ENCODE measurements at regions not wholly inside any gene's neighbourhood (a gene's known extent, or its start where the extent isn't known, plus 50 kb on each side); places are given as distances from the start of the nearest gene placed in this dataset.

DNA sequence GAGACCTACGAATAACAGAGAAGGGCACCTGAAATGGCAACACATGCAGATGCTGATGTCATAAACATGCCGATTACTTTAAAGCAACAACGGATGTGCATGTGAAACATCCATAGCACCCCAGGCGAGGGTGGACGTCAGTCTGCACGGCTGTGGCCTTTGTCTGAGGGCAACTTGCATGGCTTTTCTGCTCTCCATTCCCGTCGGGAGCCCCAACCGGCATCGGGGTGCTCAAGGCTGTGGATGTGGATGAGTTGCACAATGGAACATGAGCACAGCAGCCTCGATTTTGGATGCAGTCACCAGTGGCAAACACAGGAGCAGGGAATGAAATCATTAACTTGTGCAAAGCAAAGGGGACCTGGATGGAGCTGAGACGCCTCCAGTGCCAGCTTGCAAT lies 298.2 kb upstream of the SALL3 start:
- TF ChIP-seq EZH2 (IDR thresholded peaks at IDR 0.05; ENCODE audit: borderline replicate concordance, low read depth, low read length, poor library complexity, severe bottlenecking) = no peak
- TF ChIP-seq, protein P1, sequence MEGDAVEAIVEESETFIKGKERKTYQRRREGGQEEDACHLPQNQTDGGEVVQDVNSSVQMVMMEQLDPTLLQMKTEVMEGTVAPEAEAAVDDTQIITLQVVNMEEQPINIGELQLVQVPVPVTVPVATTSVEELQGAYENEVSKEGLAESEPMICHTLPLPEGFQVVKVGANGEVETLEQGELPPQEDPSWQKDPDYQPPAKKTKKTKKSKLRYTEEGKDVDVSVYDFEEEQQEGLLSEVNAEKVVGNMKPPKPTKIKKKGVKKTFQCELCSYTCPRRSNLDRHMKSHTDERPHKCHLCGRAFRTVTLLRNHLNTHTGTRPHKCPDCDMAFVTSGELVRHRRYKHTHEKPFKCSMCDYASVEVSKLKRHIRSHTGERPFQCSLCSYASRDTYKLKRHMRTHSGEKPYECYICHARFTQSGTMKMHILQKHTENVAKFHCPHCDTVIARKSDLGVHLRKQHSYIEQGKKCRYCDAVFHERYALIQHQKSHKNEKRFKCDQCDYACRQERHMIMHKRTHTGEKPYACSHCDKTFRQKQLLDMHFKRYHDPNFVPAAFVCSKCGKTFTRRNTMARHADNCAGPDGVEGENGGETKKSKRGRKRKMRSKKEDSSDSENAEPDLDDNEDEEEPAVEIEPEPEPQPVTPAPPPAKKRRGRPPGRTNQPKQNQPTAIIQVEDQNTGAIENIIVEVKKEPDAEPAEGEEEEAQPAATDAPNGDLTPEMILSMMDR (conservative IDR thresholded peaks at IDR 0.05; ENCODE audit: low read depth, low read length) = no peak
